GM21529 (cell line): ENCODE measurements at regions not wholly inside any gene's neighbourhood (a gene's known extent, or its start where the extent isn't known, plus 50 kb on each side); places are given as distances from the start of the nearest gene placed in this dataset.
"Not testable (repeated sequence)": the region's sequence is repeated elsewhere in the genome, so short reads cannot be mapped to it uniquely, and the experiment has no call there.

Experiments used
- ATAC-seq: cut with Tn5 transposase; IDR thresholded peaks from one replicate; pipeline ENCODE4 v1.9.1; 2021; ENCODE audit not compliant: unreplicated experiment

GRCh38 chr3:90056281-90057032 lies 949.0 kb downstream of the EPHA3 start:
- no peak for ATAC-seq

GRCh38 chr3:90062016-90062415 lies 954.6 kb downstream of the EPHA3 start:
- ATAC-seq: no peak

GRCh38 chr3:90062631-90063200 lies 955.3 kb downstream of the EPHA3 start:
- no peak for ATAC-seq

GRCh38 chr3:90068783-90069182 lies 961.4 kb downstream of the EPHA3 start:
- ATAC-seq: no peak

- no peak for ATAC-seq
Measured at GRCh38 chr3:90069748-90070147, 962.3 kb downstream of the EPHA3 start.

GRCh38 chr3:90076136-90076535 lies 968.7 kb downstream of the EPHA3 start:
- ATAC-seq: no peak

GRCh38 chr3:90080988-90081387 lies 973.6 kb downstream of the EPHA3 start:
- no peak for ATAC-seq

- ATAC-seq: not testable (repeated sequence)
Measured at GRCh38 chr3:90086297-90086696, 978.9 kb downstream of the EPHA3 start.

GRCh38 chr3:90087703-90088102 lies 980.3 kb downstream of the EPHA3 start:
- ATAC-seq: no peak

GRCh38 chr3:90091549-90091948 lies 984.1 kb downstream of the EPHA3 start:
- peak; percentile 59 for ATAC-seq

GRCh38 chr3:90092994-90093393 lies 985.6 kb downstream of the EPHA3 start:
- no peak for ATAC-seq

GRCh38 chr3:90095811-90096210 lies 988.4 kb downstream of the EPHA3 start:
- no peak for ATAC-seq

- ATAC-seq: no peak
Measured at GRCh38 chr3:90099493-90099892, 992.1 kb downstream of the EPHA3 start.

GRCh38 chr3:90102146-90102545 lies 994.7 kb downstream of the EPHA3 start:
- ATAC-seq: no peak

- no peak for ATAC-seq
Measured at GRCh38 chr3:90121326-90121725, 1013.9 kb downstream of the EPHA3 start.

- no peak for ATAC-seq
Measured at GRCh38 chr3:90128391-90128790, 1021.0 kb downstream of the EPHA3 start.

- no peak for ATAC-seq
Measured at GRCh38 chr3:90129730-90130129, 1022.3 kb downstream of the EPHA3 start.

- no peak for ATAC-seq
Measured at GRCh38 chr3:90132197-90132596, 1024.8 kb downstream of the EPHA3 start.

GRCh38 chr3:90134090-90134489 lies 1026.7 kb downstream of the EPHA3 start:
- no peak for ATAC-seq

GRCh38 chr3:90136456-90137191 lies 1029.2 kb downstream of the EPHA3 start:
- no peak for ATAC-seq

- ATAC-seq: no peak
Measured at GRCh38 chr3:90145094-90145860, 1037.9 kb downstream of the EPHA3 start.
